Stomach (tissue), 8 donors: ENCODE measurements at regions not wholly inside any gene's neighbourhood (a gene's known extent, or its start where the extent isn't known, plus 50 kb on each side); places are given as distances from the start of the nearest gene placed in this dataset.

ENCODE experiments used
- DNase-seq, 2 donors: peaks; one replicate each; pipeline versions ENCODE4 v3.0.0 to v3.0.0-alpha.2; 2013 to 2019
- H3K27ac ChIP-seq, 5 donors: fragments of 200-600 bp in 4 of 5; sonication (generic) in 4 of 5; one replicate each; pipeline ENCODE4 v1.5.1; 2013 to 2019; ENCODE audit warnings: mild to moderate bottlenecking in 1 of 5, moderate library complexity in 1 of 5
- H3K27me3 ChIP-seq, 3 donors: fragments of 200-600 bp; sonication (generic); one replicate each; pipeline ENCODE4 v1.5.1; 2017 to 2019; ENCODE audit warnings: mixed run types in 1 of 3
- H3K36me3 ChIP-seq, 4 donors: fragments of 200-600 bp; sonication (generic); 1 replicate in 3 of 4; 2 replicates in 1 of 4; pipeline ENCODE4 v1.5.1; 2016 to 2019
- H3K4me1 ChIP-seq, 4 donors: fragments of 200-600 bp; sonication (generic); one replicate each; pipeline ENCODE4 v1.5.1; 2016 to 2019
- H3K4me3 ChIP-seq, 4 donors: fragments of 200-600 bp; sonication (generic) in 3 of 4; one replicate each; pipeline ENCODE4 v1.5.1; 2016 to 2019; ENCODE audit warnings: mild to moderate bottlenecking in 1 of 4
- H3K9me3 ChIP-seq, 4 donors: fragments of 200-600 bp; sonication (generic); one replicate each; pipeline ENCODE4 v1.5.1; 2016 to 2019
- EP300 ChIP-seq: sonication (generic); formaldehyde crosslinking; IDR thresholded peaks from one replicate; pipeline ENCODE4 v1.6.1; 2017; ENCODE audit warnings: antibody characterized with exemption
- POLR2A ChIP-seq, 4 donors: fragments of 450-650 bp; IDR thresholded peaks; one replicate each; pipeline ENCODE4 v1.6.1; 2016; ENCODE audit warnings: antibody characterized with exemption in 4 of 4, control low read depth in 2 of 4, mild to moderate bottlenecking in 1 of 4, moderate library complexity in 1 of 4
- POLR2AphosphoS5 ChIP-seq, 3 donors: sonication (generic); formaldehyde crosslinking; IDR thresholded peaks; one replicate each; pipeline ENCODE4 v1.6.1; 2016; ENCODE audit warnings: antibody characterized with exemption in 3 of 3
- WGBS, 5 donors: extraction: QIAGEN DNeasy Blood & Tissue Kit in 3 of 5; methylation state at CpG; one replicate each; pipeline versions ENCODE4 v1.1.5 to v1.1.7; 2013 to 2018; 5-methylcytosine and 5-hydroxymethylcytosine counted together
- intact Hi-C: fragments of 100-400 bp; cut with DNase I; formaldehyde crosslinking; loops from one replicate; pipeline ENCODE4 v1.15.1; 2023; ENCODE audit warnings: low total_unique reads
- TF ChIP-seq, protein P1 (sequence below), 7 experiments: fragments of 450-650 bp in 4 of 7; fragments of 200-600 bp in 3 of 7; sonication (generic) in 3 of 7; IDR thresholded peaks; one replicate each; pipeline ENCODE4 v1.5.1; 2016 to 2019; ENCODE audit warnings: antibody characterized with exemption in 7 of 7, control low read depth in 2 of 7, mild to moderate bottlenecking in 1 of 7
- donor health status: healthy with polysubstance abuse.
- donor health status: Bipolar disorder and iron deficiency.
- donor health status: healthy.

DNA sequence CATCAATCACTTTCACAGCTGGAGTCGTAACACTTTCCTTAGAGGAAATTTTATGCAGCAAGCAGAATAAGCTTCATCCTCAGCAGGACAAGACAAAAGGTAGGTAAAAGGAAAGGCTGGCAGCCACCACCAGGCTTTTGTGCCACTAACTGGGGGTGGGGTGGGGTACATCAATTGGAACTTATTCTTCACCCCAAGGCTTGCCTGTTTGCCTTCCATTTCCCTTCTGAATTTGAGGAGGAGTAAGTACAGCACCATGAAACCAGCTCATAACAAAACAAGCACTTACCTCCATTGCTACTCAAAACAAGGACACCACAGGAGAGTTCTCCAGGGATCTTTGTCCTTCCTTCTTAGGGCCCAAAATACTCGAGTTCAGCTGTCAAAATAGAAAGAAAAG lies 296.8 kb downstream of the ARRDC4 start:
- Histone ChIP-seq H3K9me3 (peaks cover 0 to 30% (median 18%) of the 10 kb centered on the region in 4 donors), H3K27me3 (peaks cover 0 to 6% (median 0%) of the 10 kb centered on the region in 3 donors), H3K36me3 (no peaks in the 10 kb centered on the region), H3K27ac (no peak overlapping the region), H3K4me1 (no peaks in the 10 kb centered on the region), H3K4me3 (no peak overlapping the region)
- intact Hi-C loops = no loop called here
- TF ChIP-seq POLR2AphosphoS5 (IDR thresholded peaks at IDR 0.05) (no peak), EP300 (no peak), POLR2A (IDR thresholded peaks at IDR 0.05) (no peak)
- TF ChIP-seq, protein P1, sequence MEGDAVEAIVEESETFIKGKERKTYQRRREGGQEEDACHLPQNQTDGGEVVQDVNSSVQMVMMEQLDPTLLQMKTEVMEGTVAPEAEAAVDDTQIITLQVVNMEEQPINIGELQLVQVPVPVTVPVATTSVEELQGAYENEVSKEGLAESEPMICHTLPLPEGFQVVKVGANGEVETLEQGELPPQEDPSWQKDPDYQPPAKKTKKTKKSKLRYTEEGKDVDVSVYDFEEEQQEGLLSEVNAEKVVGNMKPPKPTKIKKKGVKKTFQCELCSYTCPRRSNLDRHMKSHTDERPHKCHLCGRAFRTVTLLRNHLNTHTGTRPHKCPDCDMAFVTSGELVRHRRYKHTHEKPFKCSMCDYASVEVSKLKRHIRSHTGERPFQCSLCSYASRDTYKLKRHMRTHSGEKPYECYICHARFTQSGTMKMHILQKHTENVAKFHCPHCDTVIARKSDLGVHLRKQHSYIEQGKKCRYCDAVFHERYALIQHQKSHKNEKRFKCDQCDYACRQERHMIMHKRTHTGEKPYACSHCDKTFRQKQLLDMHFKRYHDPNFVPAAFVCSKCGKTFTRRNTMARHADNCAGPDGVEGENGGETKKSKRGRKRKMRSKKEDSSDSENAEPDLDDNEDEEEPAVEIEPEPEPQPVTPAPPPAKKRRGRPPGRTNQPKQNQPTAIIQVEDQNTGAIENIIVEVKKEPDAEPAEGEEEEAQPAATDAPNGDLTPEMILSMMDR (IDR thresholded peaks at IDR 0.05) = no peak
- WGBS, 5 donors = 9 to 33% (median 11%) methylated on average over 2 of the region's 2 CpGs
- DNase-seq = no peak

DNA sequence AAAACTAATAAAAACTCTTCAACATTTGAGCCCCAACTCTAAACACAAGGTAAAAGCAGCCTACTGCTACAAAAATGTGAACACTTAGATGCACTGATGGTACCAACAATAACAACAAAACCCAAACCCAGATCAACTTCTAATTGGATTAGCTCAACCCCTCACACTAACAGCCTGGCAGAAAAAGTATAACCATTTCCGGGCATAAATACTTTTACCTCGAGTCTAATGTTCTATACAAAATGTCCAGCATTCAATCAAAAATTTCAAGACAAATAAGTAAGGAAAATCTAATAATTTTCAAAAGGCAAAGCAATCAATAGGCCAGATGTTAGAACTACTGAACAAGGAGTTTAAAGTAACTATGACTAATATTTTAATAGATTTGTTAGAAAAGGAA lies 303.3 kb downstream of the ARRDC4 start:
- TF ChIP-seq POLR2A (IDR thresholded peaks at IDR 0.05) = no peak
- TF ChIP-seq, protein P1 (IDR thresholded peaks at IDR 0.05) = no peak
- no peak for TF ChIP-seq EP300
- TF ChIP-seq POLR2AphosphoS5 (IDR thresholded peaks at IDR 0.05) = no peak
- intact Hi-C loops = no loop called here
- no peak for DNase-seq
- WGBS, 5 donors = 73 to 91% (median 88%) methylated on average over 2 of the region's 2 CpGs
- no peaks in the 10 kb centered on the region for H3K36me3 ChIP-seq
- peaks cover 0 to 59% (median 36%) of the 10 kb centered on the region in 4 donors for H3K9me3 ChIP-seq
- H3K4me1 ChIP-seq = no peaks in the 10 kb centered on the region
- no peak overlapping the region for H3K27ac ChIP-seq
- H3K4me3 ChIP-seq = no peak overlapping the region
- no peaks in the 10 kb centered on the region for H3K27me3 ChIP-seq

DNA sequence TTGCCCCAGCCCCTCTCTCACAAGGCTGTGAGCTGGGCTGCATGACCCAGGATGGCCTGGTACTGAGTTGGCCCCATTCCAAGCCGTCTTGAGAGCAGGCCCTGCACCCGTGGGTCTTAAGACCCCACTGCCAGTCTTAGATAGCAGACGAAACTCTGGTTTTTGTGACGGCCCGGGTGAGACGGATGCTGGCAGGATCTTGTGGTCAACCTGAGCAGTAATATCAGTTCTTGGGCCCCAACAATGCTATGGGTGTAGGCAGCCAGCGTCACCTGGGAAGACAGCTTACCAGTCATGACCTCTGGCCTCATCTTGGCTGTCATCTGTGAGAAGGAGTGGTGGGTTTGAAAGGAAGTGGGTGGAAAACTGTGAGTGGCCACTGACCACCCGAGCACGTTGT lies 305.8 kb downstream of the ARRDC4 start:
- intact Hi-C loops = no loop called here
- no peaks in the 10 kb centered on the region for H3K27me3 ChIP-seq

DNA sequence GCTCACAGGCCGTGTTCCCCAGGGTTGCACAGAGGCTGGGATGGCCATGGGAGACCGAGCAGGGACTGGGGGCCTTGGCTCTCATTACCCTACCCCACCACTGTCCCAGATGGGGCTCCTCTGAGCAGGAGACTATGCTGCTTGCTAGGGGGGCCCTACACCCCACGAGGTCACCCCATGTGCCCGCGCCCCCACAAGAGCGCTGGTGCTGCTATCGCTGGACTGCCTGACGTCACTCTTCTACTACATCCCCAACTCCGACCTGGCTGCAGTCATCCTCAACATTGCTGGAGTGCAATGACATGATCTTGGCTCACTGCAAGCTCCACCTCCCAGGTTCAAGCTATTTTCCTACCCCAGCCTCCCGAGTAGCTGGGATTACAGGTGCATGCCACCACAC lies 307.7 kb downstream of the ARRDC4 start:
- WGBS, 5 donors = 85 to 93% (median 92%) methylated on average over 8 to 10 of the region's 10 CpGs
- H3K27ac ChIP-seq = no peak overlapping the region
- H3K27me3 ChIP-seq = no peaks in the 10 kb centered on the region
- TF ChIP-seq POLR2A (IDR thresholded peaks at IDR 0.05) = no peak
- TF ChIP-seq EP300 = no peak
- TF ChIP-seq POLR2AphosphoS5 (IDR thresholded peaks at IDR 0.05) = no peak
- TF ChIP-seq, protein P1 (IDR thresholded peaks at IDR 0.05) = no peak
- H3K9me3 ChIP-seq = peaks cover 0 to 52% (median 29%) of the 10 kb centered on the region in 4 donors
- H3K4me3 ChIP-seq = no peak overlapping the region
- no peak for DNase-seq
- H3K36me3 ChIP-seq = no peaks in the 10 kb centered on the region
- no peaks in the 10 kb centered on the region for H3K4me1 ChIP-seq
- intact Hi-C loops = no loop called here

More for the DNA sequence above, 305.8 kb downstream of the ARRDC4 start:
- 74 to 84% (median 76%) methylated on average over 9 of the region's 9 CpGs for WGBS, 5 donors
- Histone ChIP-seq H3K9me3 (peaks cover 0 to 57% (median 33%) of the 10 kb centered on the region in 4 donors), H3K4me3 (no peak overlapping the region), H3K36me3 (no peaks in the 10 kb centered on the region), H3K4me1 (no peaks in the 10 kb centered on the region), H3K27ac (no peak overlapping the region)
- TF ChIP-seq POLR2AphosphoS5 (IDR thresholded peaks at IDR 0.05) = no peak
- TF ChIP-seq, protein P1 (IDR thresholded peaks at IDR 0.05) = no peak
- no peak for TF ChIP-seq POLR2A (IDR thresholded peaks at IDR 0.05)
- TF ChIP-seq EP300 = no peak
- no peak for DNase-seq
